SJSA1 (cell line): ENCODE measurements at regions not wholly inside any gene's neighbourhood (a gene's known extent, or its start where the extent isn't known, plus 50 kb on each side); places are given as distances from the start of the nearest gene placed in this dataset.

Experiments
- DNase-seq, 2 experiments: peaks; one replicate each; pipeline ENCODE4 v3.0.0-alpha.2; 2015 to 2020; ENCODE audit warnings: low spot score in 2 of 2, low read depth in 1 of 2
- H3K27ac ChIP-seq: fragments of 250-450 bp; sonication (Bioruptor Pico); 2 replicates; pipeline ENCODE4 v1.5.1; 2020; ENCODE audit warnings: mild to moderate bottlenecking, moderate library complexity
- H3K27me3 ChIP-seq: fragments of 250-450 bp; sonication (Bioruptor Pico); replicated peaks from 2 replicates; pipeline ENCODE4 v1.5.1; 2020; ENCODE audit warnings: mild to moderate bottlenecking, moderate library complexity
- H3K36me3 ChIP-seq: fragments of 250-450 bp; sonication (Bioruptor Pico); 2 replicates; pipeline ENCODE4 v1.5.1; 2020; ENCODE audit warnings: mild to moderate bottlenecking
- H3K4me1 ChIP-seq: fragments of 250-450 bp; sonication (Bioruptor Pico); replicated peaks from 2 replicates; pipeline ENCODE4 v1.6.1; 2021; ENCODE audit warnings: mild to moderate bottlenecking
- H3K4me3 ChIP-seq: fragments of 250-450 bp; sonication (Bioruptor Pico); 2 replicates; pipeline ENCODE4 v1.5.1; 2020; ENCODE audit warnings: mild to moderate bottlenecking
- H3K9me3 ChIP-seq: fragments of 250-450 bp; sonication (Bioruptor Pico); replicated peaks from 2 replicates; pipeline ENCODE4 v1.5.1; 2020; ENCODE audit warnings: mild to moderate bottlenecking

GRCh38 chr6:105468850-105469249, 66.0 kb upstream of the PREP start:
- no peaks in the 10 kb centered on the region for H3K27me3 ChIP-seq
- H3K4me1 ChIP-seq: peaks cover 1% of the 10 kb centered on the region
- no peaks in the 10 kb centered on the region for H3K36me3 ChIP-seq
- H3K27ac ChIP-seq: no peak overlapping the region
- no peak overlapping the region for H3K4me3 ChIP-seq
- no peaks in the 10 kb centered on the region for H3K9me3 ChIP-seq
- no peak for DNase-seq

GRCh38 chr6:105460860-105461259, 58.0 kb upstream of the PREP start:
- H3K4me1 ChIP-seq: peaks cover 21% of the 10 kb centered on the region
- H3K9me3 ChIP-seq: 0 out of 2 replicates have a peak, but pooled peaks cover 3% of the 10 kb centered on the region
- no peak for DNase-seq
- H3K4me3 ChIP-seq: no peak overlapping the region
- H3K36me3 ChIP-seq: no peaks in the 10 kb centered on the region
- H3K27me3 ChIP-seq: no peaks in the 10 kb centered on the region
- H3K27ac ChIP-seq: no peak overlapping the region

GRCh38 chr6:105459864-105460263, 57.0 kb upstream of the PREP start:
- H3K27ac ChIP-seq: peak overlapping the region; percentile 65
- peak in 1 of 2 experiments; percentile 48 for DNase-seq

GRCh38 chr6:105459049-105459448, 56.2 kb upstream of the PREP start:
- H3K4me1 ChIP-seq: peaks cover 23% of the 10 kb centered on the region
- 0 out of 2 replicates have a peak, but pooled peaks cover 3% of the 10 kb centered on the region for H3K9me3 ChIP-seq
- no peaks in the 10 kb centered on the region for H3K27me3 ChIP-seq
- DNase-seq: peak in 1 of 2 experiments; percentile 29
- H3K36me3 ChIP-seq: no peaks in the 10 kb centered on the region
- H3K27ac ChIP-seq: peak overlapping the region; percentile 65
- H3K4me3 ChIP-seq: no peak overlapping the region

More at GRCh38 chr6:105459864-105460263, 57.0 kb upstream of the PREP start:
- 0 out of 2 replicates have a peak, but pooled peaks cover 3% of the 10 kb centered on the region for H3K9me3 ChIP-seq
- no peaks in the 10 kb centered on the region for H3K36me3 ChIP-seq
- no peaks in the 10 kb centered on the region for H3K27me3 ChIP-seq
- H3K4me3 ChIP-seq: no peak overlapping the region
- peaks cover 21% of the 10 kb centered on the region for H3K4me1 ChIP-seq

GRCh38 chr6:105458551-105458950, 55.7 kb upstream of the PREP start:
- H3K9me3 ChIP-seq: 0 out of 2 replicates have a peak, but pooled peaks cover 3% of the 10 kb centered on the region
- H3K27me3 ChIP-seq: no peaks in the 10 kb centered on the region
- H3K36me3 ChIP-seq: no peaks in the 10 kb centered on the region
- DNase-seq: no peak
- H3K27ac ChIP-seq: 0 out of 2 replicates have a peak overlapping the region, but pooled peaks have one; percentile 3
- peaks cover 27% of the 10 kb centered on the region for H3K4me1 ChIP-seq
- no peak overlapping the region for H3K4me3 ChIP-seq

GRCh38 chr6:105458084-105458483, 55.2 kb upstream of the PREP start:
- DNase-seq: no peak
- Histone ChIP-seq H3K4me3 (no peak overlapping the region), H3K27me3 (no peaks in the 10 kb centered on the region), H3K36me3 (no peaks in the 10 kb centered on the region), H3K9me3 (0 out of 2 replicates have a peak, but pooled peaks cover 3% of the 10 kb centered on the region), H3K27ac (0 out of 2 replicates have a peak overlapping the region, but pooled peaks have one; percentile 3), H3K4me1 (peaks cover 27% of the 10 kb centered on the region)

GRCh38 chr6:105453968-105454367, 51.1 kb upstream of the PREP start:
- no peaks in the 10 kb centered on the region for H3K36me3 ChIP-seq
- no peak overlapping the region for H3K4me3 ChIP-seq
- no peaks in the 10 kb centered on the region for H3K9me3 ChIP-seq
- no peaks in the 10 kb centered on the region for H3K27me3 ChIP-seq
- no peak for DNase-seq
- H3K27ac ChIP-seq: no peak overlapping the region
- H3K4me1 ChIP-seq: peaks cover 14% of the 10 kb centered on the region

- H3K4me3 ChIP-seq: no peak overlapping the region
- H3K9me3 ChIP-seq: no peaks in the 10 kb centered on the region
- H3K27me3 ChIP-seq: no peaks in the 10 kb centered on the region
- H3K36me3 ChIP-seq: no peaks in the 10 kb centered on the region
- DNase-seq: no peak
- H3K27ac ChIP-seq: no peak overlapping the region
- H3K4me1 ChIP-seq: peaks cover 7% of the 10 kb centered on the region
Observed at GRCh38 chr6:105452924-105453756, 50.3 kb upstream of the PREP start.
